Fibroblast of pulmonary artery (primary cell): ENCODE measurements at regions not wholly inside any gene's neighbourhood (a gene's known extent, or its start where the extent isn't known, plus 50 kb on each side); places are given as distances from the start of the nearest gene placed in this dataset.
A peak's percentile ranks its signal among the peaks of the same experiment; 100 is the strongest.

ENCODE experiments used
- DNase-seq: peaks from one replicate; pipeline ENCODE4 v3.0.0-alpha.2; 2010; ENCODE audit warnings: low read depth
- H3K4me3 ChIP-seq: replicated peaks from 2 replicates; pipeline ENCODE4 v1.5.1; 2011; ENCODE audit warnings: low read depth, mild to moderate bottlenecking, control low read depth, low read length, moderate library complexity
- CTCF ChIP-seq: IDR thresholded peaks from 2 replicates; pipeline ENCODE4 v1.5.1; 2011; ENCODE audit warnings: mild to moderate bottlenecking, control low read depth, low read length, inconsistent platforms; ENCODE audit errors: missing control alignments

- DNase-seq: no peak
- TF ChIP-seq CTCF: no peak
- H3K4me3 ChIP-seq: no peak overlapping the region
Observed at GRCh38 chr21:20737227-20737913, 260.8 kb upstream of the NCAM2 start.

GRCh38 chr21:20739421-20739820 lies 258.8 kb upstream of the NCAM2 start:
- H3K4me3 ChIP-seq: no peak overlapping the region
- no peak for TF ChIP-seq CTCF
- DNase-seq: no peak

DNA sequence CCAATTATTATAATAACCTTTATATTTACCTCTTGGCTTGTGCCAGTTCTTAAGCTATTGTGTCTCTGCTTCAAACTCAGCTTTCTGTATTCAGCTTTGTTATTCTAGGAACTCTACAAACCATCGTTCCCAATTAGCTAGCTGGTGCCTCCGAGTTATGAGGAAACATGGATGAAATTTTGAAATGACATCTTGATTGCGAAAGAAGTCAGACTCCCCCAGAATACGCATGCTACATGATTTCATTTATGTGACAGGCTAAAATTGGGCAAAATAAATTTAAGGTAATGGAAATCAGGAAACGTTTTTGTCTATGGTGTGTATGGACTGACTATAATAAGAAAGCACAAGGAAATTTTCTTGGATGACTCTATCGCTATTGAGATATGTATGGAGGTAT lies 256.8 kb upstream of the NCAM2 start:
- no peak for DNase-seq
- no peak for TF ChIP-seq CTCF
- no peak overlapping the region for H3K4me3 ChIP-seq

DNA sequence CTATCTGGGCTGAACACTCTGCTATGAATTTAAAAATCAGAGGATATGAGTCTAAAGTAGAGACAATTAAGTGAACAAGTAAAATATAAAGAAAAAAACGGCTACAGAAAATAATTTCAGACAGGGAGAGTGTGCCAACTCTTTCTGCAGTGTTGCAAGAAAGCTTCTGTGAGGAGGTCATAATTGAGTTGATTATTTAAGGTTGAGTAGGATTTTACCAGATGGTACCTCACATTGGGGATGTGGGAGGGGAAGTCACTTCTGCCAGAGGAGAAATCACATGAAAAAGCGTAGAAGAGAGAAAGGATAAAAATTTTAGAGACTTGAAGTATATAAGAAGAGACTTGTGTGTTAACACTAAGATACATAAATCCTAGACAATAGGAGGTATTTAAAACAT lies 238.0 kb upstream of the NCAM2 start:
- no peak overlapping the region for H3K4me3 ChIP-seq
- no peak for DNase-seq
- no peak for TF ChIP-seq CTCF

DNA sequence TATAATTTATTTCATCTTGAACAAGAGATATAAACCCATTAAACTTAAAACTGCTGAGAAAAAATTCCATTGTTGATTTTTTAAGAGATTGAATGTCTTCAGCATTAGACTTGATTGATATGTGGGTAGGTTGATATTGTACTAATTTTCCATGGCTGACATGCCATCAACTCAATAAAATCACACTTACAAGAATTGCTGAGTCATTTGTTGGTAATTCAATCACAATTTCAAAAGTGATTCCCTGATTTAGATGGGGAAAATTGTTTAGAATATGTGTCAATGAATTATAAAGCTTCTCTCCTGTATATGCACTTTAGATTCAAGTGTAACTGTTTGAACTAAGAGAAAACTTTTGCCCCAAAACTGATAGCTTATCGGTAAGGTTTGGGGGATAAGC lies 223.5 kb upstream of the NCAM2 start:
- no peak overlapping the region for H3K4me3 ChIP-seq
- no peak for DNase-seq
- no peak for TF ChIP-seq CTCF

DNA sequence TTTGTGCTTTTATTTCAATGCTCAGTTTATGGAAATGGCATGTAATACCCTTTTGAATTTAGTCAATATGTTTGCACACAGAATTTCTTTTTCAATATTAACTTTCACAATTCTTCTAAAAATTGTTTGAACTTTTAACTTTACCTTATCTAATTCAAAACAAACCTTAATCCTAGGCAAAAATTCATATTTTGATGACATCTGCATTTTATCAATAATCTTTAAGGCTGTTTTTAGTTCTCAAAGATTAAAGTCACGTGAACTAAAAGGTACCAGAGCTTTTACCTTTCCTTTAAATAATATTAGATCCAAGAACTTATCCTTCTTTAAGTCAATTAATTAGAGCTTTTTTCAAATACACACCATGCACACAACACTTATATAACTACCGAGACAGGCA lies 218.9 kb upstream of the NCAM2 start:
- no peak for TF ChIP-seq CTCF
- no peak for DNase-seq
- no peak overlapping the region for H3K4me3 ChIP-seq

- peak; percentile 2 for DNase-seq
- no peak for TF ChIP-seq CTCF
- H3K4me3 ChIP-seq: no peak overlapping the region
Observed at GRCh38 chr21:20783611-20784010, 214.6 kb upstream of the NCAM2 start.
